SK-N-SH treated with all-trans-retinoic acid at 6 μM for 48 hours (cell line): ENCODE measurements at regions not wholly inside any gene's neighbourhood (a gene's known extent, or its start where the extent isn't known, plus 50 kb on each side); places are given as distances from the start of the nearest gene placed in this dataset.

Experiments used
- ATAC-seq: fragments of 200-7000 bp; cut with Tn5 transposase; 3 replicates; pipeline ENCODE4 v1.9.1; 2020; ENCODE audit warnings: mild to moderate bottlenecking, moderate library complexity
- ARNTL ChIP-seq: fragments of 450-650 bp; formaldehyde crosslinking; IDR thresholded peaks from 2 replicates; pipeline ENCODE4 v1.5.0; 2020; ENCODE audit warnings: low read depth, mild to moderate bottlenecking, moderate library complexity, borderline replicate concordance
- CSDC2 ChIP-seq: fragments of 250-450 bp; sonication (Bioruptor Pico); IDR thresholded peaks from 2 replicates; pipeline ENCODE4 v1.5.0; 2020; ENCODE audit warnings: mild to moderate bottlenecking, moderate library complexity
- GLIS3 ChIP-seq: fragments of 250-450 bp; sonication (Bioruptor Pico); IDR thresholded peaks from 2 replicates; pipeline ENCODE4 v1.5.0; 2020; ENCODE audit warnings: mild to moderate bottlenecking, moderate library complexity
- ISL1 ChIP-seq: fragments of 250-450 bp; sonication (Bioruptor Pico); IDR thresholded peaks from 2 replicates; pipeline ENCODE4 v2.1.2; 2022; ENCODE audit warnings: mild to moderate bottlenecking, moderate library complexity
- PPARA ChIP-seq: fragments of 250-450 bp; sonication (Bioruptor Pico); IDR thresholded peaks from 2 replicates; pipeline ENCODE4 v1.5.0; 2020; ENCODE audit warnings: mild to moderate bottlenecking, borderline replicate concordance
- RARB ChIP-seq: fragments of 250-450 bp; sonication (Bioruptor Pico); IDR thresholded peaks from 2 replicates; pipeline ENCODE4 v1.8.0; 2021; ENCODE audit warnings: mild to moderate bottlenecking, moderate library complexity
- SNAI2 ChIP-seq: fragments of 250-450 bp; sonication (Bioruptor Pico); IDR thresholded peaks from 2 replicates; pipeline ENCODE4 v1.5.0; 2020; ENCODE audit warnings: mild to moderate bottlenecking, moderate library complexity
- TCF4 ChIP-seq: fragments of 250-450 bp; sonication (Bioruptor Pico); IDR thresholded peaks from 2 replicates; pipeline ENCODE4 v1.8.0; 2021; ENCODE audit warnings: mild to moderate bottlenecking, moderate library complexity, borderline replicate concordance
- TOX ChIP-seq: fragments of 250-450 bp; sonication (Bioruptor Pico); IDR thresholded peaks from 2 replicates; pipeline ENCODE4 v1.8.0; 2021; ENCODE audit warnings: mild to moderate bottlenecking, moderate library complexity, borderline replicate concordance
- ZC3H10 ChIP-seq: fragments of 250-450 bp; sonication (Bioruptor Pico); IDR thresholded peaks from 2 replicates; pipeline ENCODE4 v1.5.1; 2021; ENCODE audit warnings: mild to moderate bottlenecking, moderate library complexity
- ZFP30 ChIP-seq: fragments of 450-650 bp; formaldehyde crosslinking; IDR thresholded peaks from 2 replicates; pipeline ENCODE4 v1.5.0; 2022; ENCODE audit warnings: mild to moderate bottlenecking, moderate library complexity
- ZNF565 ChIP-seq: fragments of 450-650 bp; formaldehyde crosslinking; conservative IDR thresholded peaks from 2 replicates; pipeline ENCODE4 v1.5.0; 2020; ENCODE audit warnings: low read depth, mild to moderate bottlenecking, moderate library complexity
- ZNF8 ChIP-seq: fragments of 450-650 bp; formaldehyde crosslinking; IDR thresholded peaks from 2 replicates; pipeline ENCODE4 v1.5.0; 2020; ENCODE audit warnings: mild to moderate bottlenecking, moderate library complexity
- TF ChIP-seq, protein P1 (sequence below): fragments of 250-450 bp; sonication (Bioruptor Pico); IDR thresholded peaks from 2 replicates; pipeline ENCODE4 v1.8.0; 2021; ENCODE audit warnings: low read depth, mild to moderate bottlenecking, moderate library complexity, borderline replicate concordance
- TF ChIP-seq, protein P2 (sequence below): fragments of 250-450 bp; sonication (Bioruptor Pico); IDR thresholded peaks from 2 replicates; pipeline ENCODE4 v1.5.1; 2021; ENCODE audit warnings: mild to moderate bottlenecking, moderate library complexity
- TF ChIP-seq, protein P3 (sequence below): fragments of 250-450 bp; sonication (Bioruptor Pico); IDR thresholded peaks from 2 replicates; pipeline ENCODE4 v1.5.0; 2020; ENCODE audit warnings: mild to moderate bottlenecking, moderate library complexity
- TF ChIP-seq, protein P4 (sequence below): fragments of 250-450 bp; sonication (Bioruptor Pico); IDR thresholded peaks from 2 replicates; pipeline ENCODE4 v1.5.1; 2020; ENCODE audit warnings: low read depth, mild to moderate bottlenecking, moderate library complexity
- TF ChIP-seq, protein P5 (sequence below): fragments of 250-450 bp; sonication (Bioruptor Pico); IDR thresholded peaks from 2 replicates; pipeline ENCODE4 v1.8.0; 2020; ENCODE audit warnings: mild to moderate bottlenecking, moderate library complexity, borderline replicate concordance

DNA sequence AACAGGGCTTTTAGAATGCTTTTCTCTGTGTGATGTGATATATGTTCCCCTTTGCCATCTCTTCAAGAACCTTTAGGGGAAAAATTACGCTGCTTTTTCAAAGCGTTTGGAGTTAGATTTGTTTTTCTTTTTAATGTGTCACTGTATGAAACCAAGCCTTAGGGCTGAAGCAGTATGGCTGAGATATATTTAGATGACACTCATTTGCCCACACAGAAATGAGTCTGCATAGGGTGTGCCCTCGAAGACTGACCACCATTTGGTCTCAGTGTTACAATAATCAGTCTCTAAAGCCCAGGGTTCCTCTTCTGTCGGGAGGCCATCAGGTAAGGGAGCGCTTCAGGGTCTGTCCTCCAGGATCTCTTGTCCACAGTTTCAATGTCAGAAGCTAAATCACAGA lies 213.0 kb upstream of the NCAM1 start:
- TF ChIP-seq, protein P1, sequence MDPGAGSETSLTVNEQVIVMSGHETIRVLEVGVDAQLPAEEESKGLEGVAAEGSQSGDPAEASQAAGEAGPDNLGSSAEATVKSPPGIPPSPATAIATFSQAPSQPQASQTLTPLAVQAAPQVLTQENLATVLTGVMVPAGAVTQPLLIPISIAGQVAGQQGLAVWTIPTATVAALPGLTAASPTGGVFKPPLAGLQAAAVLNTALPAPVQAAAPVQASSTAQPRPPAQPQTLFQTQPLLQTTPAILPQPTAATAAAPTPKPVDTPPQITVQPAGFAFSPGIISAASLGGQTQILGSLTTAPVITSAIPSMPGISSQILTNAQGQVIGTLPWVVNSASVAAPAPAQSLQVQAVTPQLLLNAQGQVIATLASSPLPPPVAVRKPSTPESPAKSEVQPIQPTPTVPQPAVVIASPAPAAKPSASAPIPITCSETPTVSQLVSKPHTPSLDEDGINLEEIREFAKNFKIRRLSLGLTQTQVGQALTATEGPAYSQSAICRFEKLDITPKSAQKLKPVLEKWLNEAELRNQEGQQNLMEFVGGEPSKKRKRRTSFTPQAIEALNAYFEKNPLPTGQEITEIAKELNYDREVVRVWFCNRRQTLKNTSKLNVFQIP, result no peak
- TF ChIP-seq, protein P2, sequence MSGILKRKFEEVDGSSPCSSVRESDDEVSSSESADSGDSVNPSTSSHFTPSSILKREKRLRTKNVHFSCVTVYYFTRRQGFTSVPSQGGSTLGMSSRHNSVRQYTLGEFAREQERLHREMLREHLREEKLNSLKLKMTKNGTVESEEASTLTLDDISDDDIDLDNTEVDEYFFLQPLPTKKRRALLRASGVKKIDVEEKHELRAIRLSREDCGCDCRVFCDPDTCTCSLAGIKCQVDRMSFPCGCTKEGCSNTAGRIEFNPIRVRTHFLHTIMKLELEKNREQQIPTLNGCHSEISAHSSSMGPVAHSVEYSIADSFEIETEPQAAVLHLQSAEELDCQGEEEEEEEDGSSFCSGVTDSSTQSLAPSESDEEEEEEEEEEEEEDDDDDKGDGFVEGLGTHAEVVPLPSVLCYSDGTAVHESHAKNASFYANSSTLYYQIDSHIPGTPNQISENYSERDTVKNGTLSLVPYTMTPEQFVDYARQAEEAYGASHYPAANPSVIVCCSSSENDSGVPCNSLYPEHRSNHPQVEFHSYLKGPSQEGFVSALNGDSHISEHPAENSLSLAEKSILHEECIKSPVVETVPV, result no peak
- TF ChIP-seq PPARA, result no peak
- no peak for TF ChIP-seq ZNF565
- no peak for TF ChIP-seq ZC3H10 (CRISPR knock-in tag)
- no peak for TF ChIP-seq ISL1 (CRISPR knock-in tag)
- TF ChIP-seq RARB (CRISPR knock-in tag), result no peak
- TF ChIP-seq ZFP30 (CRISPR knock-in tag), result no peak
- TF ChIP-seq, protein P3, sequence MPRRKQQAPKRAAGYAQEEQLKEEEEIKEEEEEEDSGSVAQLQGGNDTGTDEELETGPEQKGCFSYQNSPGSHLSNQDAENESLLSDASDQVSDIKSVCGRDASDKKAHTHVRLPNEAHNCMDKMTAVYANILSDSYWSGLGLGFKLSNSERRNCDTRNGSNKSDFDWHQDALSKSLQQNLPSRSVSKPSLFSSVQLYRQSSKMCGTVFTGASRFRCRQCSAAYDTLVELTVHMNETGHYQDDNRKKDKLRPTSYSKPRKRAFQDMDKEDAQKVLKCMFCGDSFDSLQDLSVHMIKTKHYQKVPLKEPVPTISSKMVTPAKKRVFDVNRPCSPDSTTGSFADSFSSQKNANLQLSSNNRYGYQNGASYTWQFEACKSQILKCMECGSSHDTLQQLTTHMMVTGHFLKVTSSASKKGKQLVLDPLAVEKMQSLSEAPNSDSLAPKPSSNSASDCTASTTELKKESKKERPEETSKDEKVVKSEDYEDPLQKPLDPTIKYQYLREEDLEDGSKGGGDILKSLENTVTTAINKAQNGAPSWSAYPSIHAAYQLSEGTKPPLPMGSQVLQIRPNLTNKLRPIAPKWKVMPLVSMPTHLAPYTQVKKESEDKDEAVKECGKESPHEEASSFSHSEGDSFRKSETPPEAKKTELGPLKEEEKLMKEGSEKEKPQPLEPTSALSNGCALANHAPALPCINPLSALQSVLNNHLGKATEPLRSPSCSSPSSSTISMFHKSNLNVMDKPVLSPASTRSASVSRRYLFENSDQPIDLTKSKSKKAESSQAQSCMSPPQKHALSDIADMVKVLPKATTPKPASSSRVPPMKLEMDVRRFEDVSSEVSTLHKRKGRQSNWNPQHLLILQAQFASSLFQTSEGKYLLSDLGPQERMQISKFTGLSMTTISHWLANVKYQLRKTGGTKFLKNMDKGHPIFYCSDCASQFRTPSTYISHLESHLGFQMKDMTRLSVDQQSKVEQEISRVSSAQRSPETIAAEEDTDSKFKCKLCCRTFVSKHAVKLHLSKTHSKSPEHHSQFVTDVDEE, result no peak
- no peak for TF ChIP-seq ARNTL (CRISPR knock-in tag)
- no peak for TF ChIP-seq ZNF8 (CRISPR knock-in tag)
- no peak for ATAC-seq

DNA sequence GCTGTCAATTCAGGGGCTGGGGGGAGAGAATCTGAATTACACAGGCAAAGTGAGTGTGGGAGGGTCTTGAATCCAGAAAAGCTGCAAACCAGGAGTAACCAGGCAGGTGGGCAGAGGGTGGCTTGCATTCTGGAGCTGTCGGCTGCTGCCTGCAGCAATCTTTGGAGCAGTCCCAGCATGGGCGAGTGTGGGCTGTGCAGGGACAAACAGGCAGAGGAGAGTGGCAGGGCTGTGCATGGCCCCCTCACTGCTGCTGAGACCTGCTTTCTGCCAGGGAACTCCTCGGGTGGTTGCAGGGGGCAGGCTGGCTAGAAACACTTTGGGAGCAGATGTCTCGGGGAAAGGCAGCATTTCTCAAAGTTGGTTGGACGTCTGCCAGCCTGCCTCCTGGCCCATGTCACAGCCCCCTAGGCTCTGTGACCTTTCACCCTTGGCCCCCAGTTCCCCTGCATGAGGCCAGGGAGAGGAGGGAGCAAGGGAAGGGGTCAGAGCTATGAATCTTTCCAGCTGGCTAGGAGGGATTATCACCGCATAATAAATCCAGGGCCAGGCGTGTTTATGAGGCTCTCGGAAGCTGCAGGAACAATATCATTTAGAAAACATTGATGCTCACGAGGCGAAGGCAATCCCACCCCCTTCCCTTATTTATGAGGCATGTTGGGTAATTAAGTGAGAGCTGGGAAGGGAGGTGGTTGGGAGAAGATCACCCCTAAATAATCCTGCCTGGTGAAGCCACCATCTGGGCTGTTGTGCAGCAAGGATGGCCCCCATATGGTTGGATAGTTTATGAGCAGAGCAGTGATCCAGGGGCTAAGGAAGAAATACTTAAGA lies 212.3 kb upstream of the NCAM1 start:
- TF ChIP-seq, protein P1, result no peak
- no peak for TF ChIP-seq ISL1 (CRISPR knock-in tag)
- no peak for TF ChIP-seq GLIS3 (CRISPR knock-in tag)
- TF ChIP-seq, protein P2, result no peak
- no peak for TF ChIP-seq ZNF565
- TF ChIP-seq, protein P4, sequence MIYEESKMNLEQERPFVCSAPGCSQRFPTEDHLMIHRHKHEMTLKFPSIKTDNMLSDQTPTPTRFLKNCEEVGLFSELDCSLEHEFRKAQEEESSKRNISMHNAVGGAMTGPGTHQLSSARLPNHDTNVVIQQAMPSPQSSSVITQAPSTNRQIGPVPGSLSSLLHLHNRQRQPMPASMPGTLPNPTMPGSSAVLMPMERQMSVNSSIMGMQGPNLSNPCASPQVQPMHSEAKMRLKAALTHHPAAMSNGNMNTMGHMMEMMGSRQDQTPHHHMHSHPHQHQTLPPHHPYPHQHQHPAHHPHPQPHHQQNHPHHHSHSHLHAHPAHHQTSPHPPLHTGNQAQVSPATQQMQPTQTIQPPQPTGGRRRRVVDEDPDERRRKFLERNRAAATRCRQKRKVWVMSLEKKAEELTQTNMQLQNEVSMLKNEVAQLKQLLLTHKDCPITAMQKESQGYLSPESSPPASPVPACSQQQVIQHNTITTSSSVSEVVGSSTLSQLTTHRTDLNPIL (CRISPR knock-in tag), result no peak
- TF ChIP-seq TOX (CRISPR knock-in tag), result no peak
- no peak for TF ChIP-seq ARNTL (CRISPR knock-in tag)
- TF ChIP-seq TCF4 (CRISPR knock-in tag), result no peak
- TF ChIP-seq SNAI2 (CRISPR knock-in tag), result no peak
- TF ChIP-seq CSDC2 (CRISPR knock-in tag), result no peak
- no peak for TF ChIP-seq ZNF8 (CRISPR knock-in tag)
- no peak for ATAC-seq

DNA sequence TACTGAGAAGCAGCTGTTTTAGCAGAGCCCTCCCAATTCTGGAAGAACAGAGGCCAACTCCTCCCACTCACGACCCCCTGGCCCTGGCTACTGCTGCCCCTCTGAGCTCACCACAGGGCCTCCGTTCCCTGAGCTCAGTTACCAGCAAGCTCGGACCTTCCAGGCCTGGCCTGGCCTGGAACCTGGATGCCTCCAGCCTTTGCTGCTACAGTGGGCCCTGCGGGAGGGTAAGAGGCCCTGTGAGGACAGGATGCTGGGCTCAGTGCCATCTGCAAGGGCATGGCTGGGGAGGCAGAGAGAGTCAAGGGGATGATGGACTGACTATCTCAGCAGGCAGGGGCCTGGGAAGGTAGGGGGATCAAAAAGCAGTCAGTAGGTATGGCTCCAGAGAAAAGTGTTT lies 209.9 kb upstream of the NCAM1 start:
- no peak for ATAC-seq
- TF ChIP-seq, protein P5, sequence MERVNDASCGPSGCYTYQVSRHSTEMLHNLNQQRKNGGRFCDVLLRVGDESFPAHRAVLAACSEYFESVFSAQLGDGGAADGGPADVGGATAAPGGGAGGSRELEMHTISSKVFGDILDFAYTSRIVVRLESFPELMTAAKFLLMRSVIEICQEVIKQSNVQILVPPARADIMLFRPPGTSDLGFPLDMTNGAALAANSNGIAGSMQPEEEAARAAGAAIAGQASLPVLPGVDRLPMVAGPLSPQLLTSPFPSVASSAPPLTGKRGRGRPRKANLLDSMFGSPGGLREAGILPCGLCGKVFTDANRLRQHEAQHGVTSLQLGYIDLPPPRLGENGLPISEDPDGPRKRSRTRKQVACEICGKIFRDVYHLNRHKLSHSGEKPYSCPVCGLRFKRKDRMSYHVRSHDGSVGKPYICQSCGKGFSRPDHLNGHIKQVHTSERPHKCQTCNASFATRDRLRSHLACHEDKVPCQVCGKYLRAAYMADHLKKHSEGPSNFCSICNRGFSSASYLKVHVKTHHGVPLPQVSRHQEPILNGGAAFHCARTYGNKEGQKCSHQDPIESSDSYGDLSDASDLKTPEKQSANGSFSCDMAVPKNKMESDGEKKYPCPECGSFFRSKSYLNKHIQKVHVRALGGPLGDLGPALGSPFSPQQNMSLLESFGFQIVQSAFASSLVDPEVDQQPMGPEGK (CRISPR knock-in tag), result no peak
- no peak for TF ChIP-seq ISL1 (CRISPR knock-in tag)
